ENCODE measurements at regions not wholly inside any gene's neighbourhood (a gene's known extent, or its start where the extent isn't known, plus 50 kb on each side); places are given as distances from the start of the nearest gene placed in this dataset.
"Not testable (repeated sequence)": the region's sequence is repeated elsewhere in the genome, so short reads cannot be mapped to it uniquely, and the experiment has no call there.

GRCh38 chr3:163626753-163627152 is 1451.5 kb downstream of the SI start:
- DNase-seq = no peak

GRCh38 chr3:163622384-163622783 is 1455.9 kb downstream of the SI start:
- DNase-seq = no peak

- no peak for DNase-seq
Measured at GRCh38 chr3:163614886-163615285, 1463.4 kb downstream of the SI start.

GRCh38 chr3:163605915-163606314 is 1472.4 kb downstream of the SI start:
- no peak for DNase-seq

- no peak for DNase-seq
Measured at GRCh38 chr3:163601426-163601825, 1476.9 kb downstream of the SI start.

GRCh38 chr3:163587342-163587741 is 1491.0 kb downstream of the SI start:
- DNase-seq = no peak

- DNase-seq = no peak
Measured at GRCh38 chr3:163582967-163583366, 1495.3 kb downstream of the SI start.

GRCh38 chr3:163577271-163577670 is 1501.0 kb downstream of the SI start:
- no peak for DNase-seq

GRCh38 chr3:163576314-163576713 is 1502.0 kb downstream of the SI start:
- DNase-seq = no peak

GRCh38 chr3:163573324-163573723 is 1505.0 kb downstream of the SI start:
- DNase-seq = no peak

- DNase-seq = no peak
Measured at GRCh38 chr3:163572856-163573255, 1505.4 kb downstream of the SI start.

GRCh38 chr3:163563485-163563884 is 1514.8 kb downstream of the SI start:
- DNase-seq = no peak

- no peak for DNase-seq
Measured at GRCh38 chr3:163562625-163563024, 1515.7 kb downstream of the SI start.

GRCh38 chr3:163561151-163561550 is 1517.1 kb downstream of the SI start:
- DNase-seq = no peak

GRCh38 chr3:163560459-163560858 is 1517.8 kb downstream of the SI start:
- DNase-seq = no peak

GRCh38 chr3:163556813-163557523 is 1521.3 kb downstream of the SI start:
- no peak for DNase-seq

- no peak for DNase-seq
Measured at GRCh38 chr3:163555918-163556317, 1522.4 kb downstream of the SI start.

- no peak for DNase-seq
Measured at GRCh38 chr3:163552659-163552966, 1525.7 kb downstream of the SI start.

GRCh38 chr3:163551915-163552658 is 1526.2 kb downstream of the SI start:
- DNase-seq = not testable (repeated sequence)

GRCh38 chr3:163548015-163548414 is 1530.3 kb downstream of the SI start:
- no peak for DNase-seq

GRCh38 chr3:163547014-163547685 is 1531.1 kb downstream of the SI start:
- DNase-seq = no peak

GRCh38 chr3:163543662-163544061 is 1534.6 kb downstream of the SI start:
- DNase-seq = no peak

- DNase-seq = no peak
Measured at GRCh38 chr3:163541629-163542028, 1536.7 kb downstream of the SI start.

- no peak for DNase-seq
Measured at GRCh38 chr3:163538387-163538786, 1539.9 kb downstream of the SI start.
